AML-193 (cell line): ENCODE measurements at regions not wholly inside any gene's neighbourhood (a gene's known extent, or its start where the extent isn't known, plus 50 kb on each side); places are given as distances from the start of the nearest gene placed in this dataset.
"Not testable (repeated sequence)": the region's sequence is repeated elsewhere in the genome, so short reads cannot be mapped to it uniquely, and the experiment has no call there.

ENCODE experiments used
- DNase-seq, 2 experiments: peaks; one replicate each; lab custom pipeline; 2025; lab: John Stamatoyannopoulos, UW

DNA sequence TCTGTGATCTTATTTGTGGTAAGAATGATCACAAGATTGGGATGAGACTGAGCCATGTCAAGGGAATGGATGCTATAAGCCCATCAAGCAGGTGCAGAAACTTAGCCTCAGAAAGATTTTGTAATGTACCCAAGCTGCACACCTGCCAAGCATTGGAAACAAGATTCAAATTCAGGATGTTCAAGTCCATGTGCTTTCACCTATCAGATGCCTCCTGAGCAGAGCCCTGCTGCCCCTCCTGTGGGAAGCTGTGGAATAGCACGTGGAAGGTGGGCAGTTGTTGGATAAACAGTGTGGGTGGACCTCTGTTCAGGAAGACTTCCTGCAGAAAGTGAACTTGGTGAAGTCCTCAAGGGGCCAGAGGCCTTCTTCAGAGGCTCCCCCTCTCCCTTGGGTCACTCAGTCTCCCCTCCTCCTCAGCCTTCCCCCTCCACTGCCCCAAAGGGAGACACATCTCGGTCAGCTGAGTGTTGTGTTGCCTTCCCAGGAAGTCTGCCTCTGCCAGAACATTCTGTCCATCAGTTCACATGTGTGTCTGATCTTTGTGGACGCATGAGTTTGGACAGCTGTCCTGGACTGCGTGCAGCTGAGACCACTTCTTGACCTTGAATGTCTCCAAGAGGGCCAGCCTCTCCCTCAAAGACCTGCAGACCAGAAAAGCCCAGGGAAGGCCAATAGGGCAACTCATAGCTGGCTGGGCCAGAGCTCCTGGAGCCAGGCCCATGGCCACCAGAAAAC lies 186.1 kb downstream of the INHBB start:
- no peak for DNase-seq

DNA sequence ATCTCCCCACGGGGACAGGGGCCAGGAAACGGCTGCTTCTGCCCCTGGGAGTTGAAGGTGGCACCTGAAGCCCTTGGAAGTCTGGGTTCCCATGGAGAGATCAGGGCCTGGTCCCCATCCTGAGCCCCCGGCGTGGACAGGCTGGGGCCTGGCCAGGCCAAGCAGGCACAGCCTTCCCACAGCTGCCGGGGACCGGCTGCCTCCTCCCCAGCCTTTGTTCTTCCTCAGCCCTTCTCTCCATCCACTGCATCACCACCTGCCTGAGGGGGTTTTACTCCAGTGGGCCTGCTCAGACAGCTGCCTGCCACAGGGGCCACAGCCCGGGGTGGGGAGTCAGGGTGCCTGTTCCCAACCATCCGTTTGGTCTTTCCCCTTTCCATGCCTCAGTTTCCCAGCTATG lies 187.7 kb downstream of the INHBB start:
- DNase-seq, result no peak

DNA sequence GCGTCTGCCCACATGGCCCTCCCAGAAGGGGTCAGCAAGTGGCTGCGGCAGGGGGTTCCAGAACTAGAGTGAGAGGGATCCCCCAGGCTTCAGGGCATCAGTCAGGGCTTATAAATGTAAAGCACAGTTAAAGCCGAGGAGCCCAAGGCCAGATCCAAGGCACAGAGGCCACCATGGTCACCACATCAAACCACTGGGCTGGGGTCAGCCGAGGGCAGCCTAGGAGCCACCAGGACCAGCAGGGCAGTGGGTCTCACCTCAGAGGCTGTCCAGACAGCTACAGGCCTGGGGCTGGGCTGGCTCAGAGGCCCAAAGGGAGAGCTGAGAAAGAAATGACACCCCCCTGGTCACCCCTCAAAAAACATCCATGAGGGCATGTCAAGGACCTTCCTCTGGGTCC lies 188.5 kb downstream of the INHBB start:
- DNase-seq, result no peak

DNA sequence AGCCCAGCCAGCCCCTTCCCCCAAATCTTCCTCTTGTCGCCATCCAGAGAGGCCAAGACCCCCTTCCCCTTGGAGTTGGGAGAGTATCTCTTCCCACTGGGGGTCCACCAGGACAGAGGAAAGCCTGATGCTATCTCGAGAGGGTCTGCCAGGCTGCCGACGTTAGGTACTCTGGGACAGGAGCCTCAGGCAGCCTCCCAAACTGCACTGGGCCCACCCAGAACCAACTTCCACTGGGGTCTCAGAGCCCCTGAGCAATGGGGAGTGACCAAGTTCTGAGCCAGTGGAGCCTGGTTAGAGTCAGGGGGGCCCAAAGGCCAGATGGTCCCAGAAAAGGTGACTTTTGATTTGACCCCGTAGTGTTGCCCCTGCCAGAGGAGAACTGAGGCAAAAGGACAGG lies 189.1 kb downstream of the INHBB start:
- DNase-seq, result no peak

DNA sequence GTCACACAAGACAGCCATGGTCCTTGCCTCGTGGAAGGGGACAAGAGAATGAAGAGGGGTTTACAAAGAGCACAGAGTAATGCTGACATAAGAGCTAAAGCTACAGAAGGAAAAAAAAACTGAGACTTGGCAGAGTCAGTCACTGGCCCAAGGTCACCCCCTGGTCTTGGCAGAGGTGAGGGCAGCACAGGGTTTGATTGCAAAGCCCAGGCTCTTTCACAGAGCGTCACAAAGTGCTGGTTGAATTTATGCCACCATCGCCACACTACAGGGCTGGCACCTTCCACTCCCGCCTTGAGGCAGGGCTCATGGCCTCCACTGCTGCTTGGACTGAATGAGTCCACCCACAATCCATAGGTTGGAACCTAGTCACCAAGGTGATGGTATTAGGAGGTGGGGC lies 190.2 kb downstream of the INHBB start:
- DNase-seq, result no peak

DNA sequence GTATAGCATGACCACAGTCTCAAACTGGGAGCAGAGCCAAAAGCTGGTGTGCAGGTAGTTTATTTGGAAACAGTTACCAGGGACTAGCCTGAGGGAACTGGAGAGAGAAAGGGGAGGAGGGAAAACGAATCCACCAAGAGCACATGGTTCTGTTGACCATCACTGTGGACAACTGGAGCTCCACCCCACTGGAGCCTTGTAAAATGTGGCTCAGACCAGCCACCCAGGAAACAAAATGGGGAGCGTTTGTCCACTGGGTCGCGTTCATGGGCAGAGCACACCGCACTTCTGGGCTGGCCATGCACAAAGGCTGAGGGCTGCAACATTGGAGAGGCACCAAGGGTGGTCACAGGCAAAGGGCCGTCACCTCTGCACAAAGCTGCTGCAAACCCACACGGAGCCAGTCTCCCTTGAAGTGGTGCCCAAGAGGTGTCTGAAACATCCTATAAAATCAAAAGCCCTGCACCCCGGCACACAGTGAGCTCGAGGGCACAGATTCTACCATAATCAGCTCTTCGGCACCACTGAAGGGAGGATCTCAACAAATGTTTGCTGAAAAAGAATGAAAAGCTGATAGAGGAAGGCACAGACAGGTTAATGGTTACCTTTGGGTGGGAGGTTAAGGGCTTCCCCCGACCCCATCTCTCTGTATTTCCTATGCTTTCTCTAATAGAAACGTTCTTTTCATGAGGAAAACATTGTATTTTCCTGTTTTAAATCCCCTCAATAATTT lies 192.9 kb downstream of the INHBB start:
- DNase-seq, result no peak

DNA sequence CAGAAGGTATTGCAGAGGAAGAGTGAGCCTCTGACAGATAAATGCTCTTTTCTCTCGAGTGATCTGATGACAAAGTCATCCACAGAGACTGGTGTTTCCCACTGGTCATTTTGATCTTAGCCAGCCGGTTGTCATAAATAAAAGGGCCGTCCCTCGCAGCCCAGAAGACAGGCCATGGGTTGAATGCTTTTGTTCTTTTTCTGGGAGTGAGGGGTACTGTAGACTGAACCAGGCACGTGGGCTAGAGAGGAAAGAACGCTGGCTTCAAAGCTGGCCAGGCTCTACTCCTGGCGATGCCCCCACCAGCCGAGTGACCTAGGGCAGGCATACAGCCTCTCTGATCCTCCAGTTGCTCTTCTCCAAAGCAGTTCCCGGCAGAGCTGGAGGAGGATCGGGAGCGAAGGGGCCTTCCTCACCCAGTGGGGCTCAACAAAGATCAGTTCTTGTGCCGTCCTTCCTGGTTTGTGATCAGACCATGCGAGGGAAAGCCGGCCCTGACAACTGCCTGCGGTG lies 193.5 kb downstream of the INHBB start:
- DNase-seq, result no peak

DNA sequence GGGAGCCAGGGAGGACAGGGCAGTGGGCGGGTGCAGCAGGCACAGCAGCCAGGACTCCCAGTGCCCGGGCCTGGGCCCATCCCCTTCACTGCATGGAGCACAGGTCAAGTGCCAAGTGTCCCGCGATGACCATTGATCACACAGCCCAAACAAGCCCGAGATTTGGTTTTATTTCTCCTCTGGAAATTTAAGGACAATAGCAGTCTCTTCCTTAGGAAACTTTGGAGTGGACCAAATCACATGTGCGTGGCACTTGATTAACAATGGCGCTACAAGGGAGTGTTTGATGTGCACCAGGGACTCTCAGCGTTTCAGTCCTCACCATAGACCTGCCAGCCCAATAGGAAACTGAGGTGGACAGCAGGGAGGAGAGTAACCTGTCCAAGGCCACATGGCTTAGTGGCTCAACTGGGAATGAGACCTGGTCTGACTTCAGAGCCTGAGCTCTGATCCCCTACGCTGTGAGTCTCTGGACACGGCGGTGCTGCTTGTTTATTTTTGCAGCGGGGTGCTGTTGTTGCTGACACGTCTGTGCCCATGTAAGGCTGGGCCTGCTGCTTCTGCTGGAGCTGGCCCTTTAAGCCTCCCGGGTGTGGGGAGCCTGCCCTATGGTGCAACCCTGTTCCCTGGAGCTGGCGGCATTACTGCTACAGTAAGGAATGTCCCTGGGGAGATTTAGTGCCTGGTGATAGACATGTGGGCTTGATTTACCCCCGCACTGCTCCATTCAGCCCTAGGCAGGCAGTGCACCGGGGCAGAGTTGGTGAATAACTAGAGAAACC lies 194.2 kb downstream of the INHBB start:
- no peak for DNase-seq

DNA sequence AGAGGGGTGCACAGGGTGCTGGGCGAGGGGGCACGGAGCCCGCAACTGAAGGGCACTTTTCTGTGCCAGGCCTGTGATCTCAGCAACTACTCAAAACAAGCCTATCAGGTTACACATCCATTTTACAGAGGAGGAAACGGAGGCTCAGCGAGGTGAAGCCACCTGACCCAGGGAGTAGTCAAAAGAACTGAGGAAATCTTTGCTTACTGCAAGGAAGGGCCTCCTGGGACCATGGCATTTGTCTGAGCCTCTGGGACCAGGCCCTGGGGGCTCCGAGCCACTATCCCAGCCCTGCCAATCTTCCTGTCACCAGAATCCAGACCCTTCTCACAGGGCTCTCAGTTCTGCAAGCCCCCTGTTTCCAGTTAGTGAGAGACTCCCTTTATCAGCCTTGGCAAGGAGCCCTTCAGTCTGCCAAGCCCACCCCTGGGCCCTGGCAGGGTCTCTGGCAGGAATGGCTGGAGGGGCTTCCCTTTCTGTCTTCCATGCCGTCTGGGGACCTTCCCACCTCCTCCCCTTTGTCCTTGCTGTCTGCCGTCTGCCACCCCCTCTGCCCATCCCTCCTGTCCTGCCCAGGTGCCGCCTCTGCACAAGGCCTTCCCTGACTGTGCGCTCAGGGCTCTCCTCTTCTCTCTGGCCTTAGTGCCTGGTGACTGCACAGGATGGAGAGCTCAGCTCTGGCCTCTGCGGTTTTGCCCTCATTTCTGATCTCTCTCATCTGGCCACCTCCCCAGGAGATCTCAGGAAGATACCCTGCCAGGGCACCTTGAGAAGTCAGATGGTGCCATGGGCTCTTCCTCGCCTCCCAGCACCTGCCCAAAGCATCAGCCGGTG lies 194.7 kb upstream of the GLI2 start:
- DNase-seq, result no peak

DNA sequence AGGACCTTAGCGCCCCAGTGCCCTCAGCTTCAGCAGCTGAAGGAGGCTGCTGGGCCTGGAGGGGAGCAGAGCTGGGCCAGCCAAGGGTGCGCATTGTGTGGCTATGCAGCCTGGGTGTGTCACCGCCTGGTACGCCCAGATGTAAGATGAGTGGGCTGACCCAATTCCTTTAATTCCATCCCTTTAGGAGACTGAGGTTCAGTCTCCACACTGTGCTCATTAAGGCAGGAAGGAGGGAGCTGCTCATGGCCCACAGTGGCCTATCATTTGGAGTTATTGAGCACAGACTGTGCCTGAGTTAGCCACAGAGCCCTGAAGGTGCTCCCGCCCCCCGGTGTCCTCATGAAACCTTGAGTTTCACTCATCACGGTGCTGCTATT lies 194.1 kb upstream of the GLI2 start:
- DNase-seq, result no peak

DNA sequence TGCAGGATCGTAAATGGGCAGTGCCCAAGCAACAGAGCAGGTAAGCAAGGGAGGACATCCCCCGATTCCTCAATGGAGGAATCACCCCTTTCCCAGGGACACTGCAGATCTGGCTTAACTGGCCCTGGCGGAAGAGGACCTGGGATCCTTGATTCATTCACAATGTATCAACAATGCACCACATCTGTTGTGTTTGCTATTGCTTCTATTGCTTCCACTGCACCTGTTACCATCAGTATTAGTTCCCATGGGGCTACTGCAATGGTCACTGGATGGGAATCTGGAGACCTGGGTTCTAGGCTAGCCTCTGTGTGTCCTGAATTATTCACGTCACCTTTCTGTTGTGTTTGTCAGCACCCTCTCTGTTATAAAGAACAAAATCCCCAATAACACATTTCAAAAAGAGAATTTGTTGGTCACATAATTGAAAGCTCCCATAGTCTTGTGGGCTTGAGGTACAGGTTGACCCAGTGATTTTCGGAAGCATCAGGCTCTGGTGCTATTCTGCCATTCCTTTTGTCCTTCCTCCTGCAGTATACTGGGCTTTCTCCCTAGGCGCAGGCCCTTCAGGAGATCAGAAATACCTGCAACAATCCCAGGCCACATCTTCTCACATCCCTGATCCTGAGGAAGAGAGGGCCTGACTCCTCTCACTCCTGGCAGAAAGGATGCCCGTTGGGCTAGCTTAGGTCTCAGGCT lies 193.5 kb upstream of the GLI2 start:
- DNase-seq, result no peak

DNA sequence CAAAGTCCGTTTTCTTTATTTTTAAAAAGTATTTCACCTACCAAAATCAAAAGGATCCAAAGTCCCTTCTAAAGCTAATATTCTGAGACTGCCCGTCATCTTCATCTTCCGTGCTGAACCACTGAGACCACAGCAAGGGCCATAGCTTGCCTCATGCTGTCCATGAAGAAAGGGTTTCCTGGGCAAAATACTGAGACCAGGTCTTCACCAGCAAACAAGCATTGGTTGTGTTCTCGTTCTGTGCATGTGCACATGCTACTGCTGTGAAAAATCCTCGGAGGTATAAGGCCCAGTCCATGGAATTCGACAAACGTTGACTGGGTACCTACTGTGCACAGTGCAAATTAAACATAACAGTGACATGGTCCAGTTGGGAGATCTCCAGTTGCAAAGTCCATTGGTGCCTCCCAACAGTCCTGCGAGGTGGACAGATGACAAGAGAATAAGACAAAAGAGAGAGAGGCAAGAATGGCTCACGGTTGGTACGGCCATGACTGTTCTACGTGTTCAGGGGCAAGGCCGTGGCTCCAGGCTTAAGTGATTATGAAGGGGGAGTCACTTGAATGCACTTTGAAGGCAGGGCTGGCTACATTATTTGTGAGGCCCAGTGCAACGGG lies 192.6 kb upstream of the GLI2 start:
- DNase-seq, result no peak

DNA sequence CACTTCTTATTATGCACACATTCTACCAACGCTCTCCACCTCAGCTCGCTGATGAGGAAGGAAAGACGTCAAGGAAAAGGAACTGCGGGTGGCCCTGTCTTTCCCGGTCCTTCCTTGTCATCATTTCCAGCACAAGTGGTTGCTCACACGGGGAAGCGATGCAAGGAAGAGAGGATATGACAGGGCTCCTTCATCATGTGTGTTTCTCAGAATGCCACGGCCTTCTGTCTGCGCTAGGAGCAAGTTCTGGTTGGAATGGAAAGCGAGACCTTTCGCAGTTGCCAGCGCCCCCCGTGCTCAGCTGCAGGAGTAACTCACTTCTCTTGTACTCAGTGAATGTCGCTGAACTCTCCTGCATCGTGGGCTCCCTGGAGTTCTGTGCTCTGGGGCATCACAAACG lies 191.8 kb upstream of the GLI2 start:
- DNase-seq, result no peak

DNA sequence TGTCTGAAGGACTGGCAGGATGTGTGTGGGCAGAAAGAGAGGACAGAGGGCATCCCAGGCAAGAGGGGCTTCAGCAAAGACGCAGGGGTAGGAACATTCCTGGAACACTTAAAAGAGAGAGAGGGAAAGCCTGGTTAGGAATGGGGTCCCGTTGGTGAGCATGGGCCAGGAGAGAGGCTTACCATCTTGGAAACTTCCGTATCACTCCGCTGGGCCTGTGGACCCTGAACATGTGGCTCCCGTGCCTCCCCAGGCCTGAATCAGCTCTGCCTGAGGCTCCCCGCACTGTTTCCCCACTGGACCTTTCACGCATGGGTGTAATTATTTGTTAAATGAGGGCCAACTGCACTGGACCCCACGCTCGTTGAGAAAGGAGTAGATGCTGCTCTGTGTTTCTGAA lies 191.1 kb upstream of the GLI2 start:
- no peak for DNase-seq

DNA sequence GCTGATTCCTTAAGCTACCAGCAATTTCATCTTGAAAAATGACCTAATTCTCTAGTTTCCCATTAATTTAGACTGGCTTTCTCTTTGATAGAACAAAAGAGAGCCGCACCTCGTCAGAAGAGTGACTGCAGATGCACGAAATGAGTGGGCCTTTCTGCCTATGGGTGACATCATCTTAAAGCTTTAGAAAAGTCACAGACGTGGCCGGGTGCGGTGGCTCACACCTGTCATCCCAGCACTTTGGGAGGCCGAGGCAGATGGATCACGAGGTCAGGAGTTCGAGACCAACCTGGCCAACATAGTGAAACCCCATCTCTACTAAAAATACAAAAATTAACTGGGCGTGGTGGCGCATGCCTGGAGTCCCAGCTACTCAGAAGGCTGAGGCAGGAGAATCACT lies 190.7 kb upstream of the GLI2 start:
- DNase-seq, result not testable (repeated sequence)

DNA sequence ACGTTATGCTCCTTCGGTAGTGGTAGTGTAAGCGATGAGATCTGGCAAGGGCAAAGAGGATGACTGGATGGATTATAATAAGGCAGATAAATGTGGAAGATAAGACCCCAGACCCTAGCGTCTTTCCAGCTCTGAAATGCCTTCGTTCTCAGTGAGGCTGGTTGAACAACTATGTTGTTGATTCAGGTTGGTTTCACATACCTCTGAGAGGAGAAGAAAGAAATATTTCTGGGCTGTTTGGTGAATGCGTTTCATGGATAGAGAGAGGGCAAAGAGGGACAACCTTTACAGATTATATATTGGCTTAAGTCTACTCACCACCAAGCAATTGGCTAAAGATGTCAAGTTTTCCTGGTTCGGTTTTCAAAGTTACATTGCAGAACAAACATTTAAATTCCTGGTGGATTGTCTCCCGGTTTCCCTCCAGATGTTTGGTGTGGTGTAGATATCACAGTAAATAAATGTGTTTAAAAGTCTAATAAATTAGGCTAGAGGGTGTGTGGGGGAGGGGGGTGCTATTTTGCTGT lies 190.1 kb upstream of the GLI2 start:
- no peak for DNase-seq

DNA sequence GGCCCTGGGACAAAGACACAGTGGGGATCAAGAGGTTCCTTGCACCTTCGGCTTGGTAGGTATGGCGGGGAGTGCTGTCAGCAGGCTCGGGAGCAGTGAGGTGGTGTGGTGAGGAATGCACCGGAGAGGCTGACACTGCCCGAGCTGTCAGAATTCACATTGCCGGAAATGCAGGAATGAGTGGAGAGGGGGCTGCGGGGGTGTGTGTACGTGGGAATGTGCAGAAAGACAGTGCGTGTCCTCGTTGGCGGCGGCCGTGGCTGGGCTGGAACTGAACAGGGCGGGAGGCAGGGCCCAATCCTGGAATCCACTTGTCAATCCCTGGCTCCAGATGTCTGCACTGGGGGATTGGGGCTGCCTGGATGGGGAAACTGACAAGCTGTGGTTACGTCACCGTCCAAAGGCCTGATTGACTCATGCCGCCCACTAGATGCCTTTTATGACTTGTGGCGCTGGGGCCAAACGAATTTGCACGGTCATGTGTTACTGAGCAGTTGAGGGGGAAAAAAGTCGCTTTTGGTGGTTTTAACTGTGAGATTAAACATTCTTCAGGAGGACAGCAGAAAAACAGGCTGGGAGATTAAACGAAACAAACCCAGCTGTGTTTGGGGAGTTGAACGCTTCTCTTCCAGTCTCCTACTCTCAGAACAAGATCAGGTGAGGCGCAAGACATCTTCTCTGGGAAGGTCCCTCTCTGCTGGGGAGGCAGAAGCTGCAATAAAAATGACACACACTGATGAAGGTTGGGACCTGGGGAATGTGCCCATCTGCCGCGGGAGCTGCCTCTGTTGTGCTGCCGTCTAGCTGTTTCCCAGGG lies 189.4 kb upstream of the GLI2 start:
- DNase-seq, result no peak

DNA sequence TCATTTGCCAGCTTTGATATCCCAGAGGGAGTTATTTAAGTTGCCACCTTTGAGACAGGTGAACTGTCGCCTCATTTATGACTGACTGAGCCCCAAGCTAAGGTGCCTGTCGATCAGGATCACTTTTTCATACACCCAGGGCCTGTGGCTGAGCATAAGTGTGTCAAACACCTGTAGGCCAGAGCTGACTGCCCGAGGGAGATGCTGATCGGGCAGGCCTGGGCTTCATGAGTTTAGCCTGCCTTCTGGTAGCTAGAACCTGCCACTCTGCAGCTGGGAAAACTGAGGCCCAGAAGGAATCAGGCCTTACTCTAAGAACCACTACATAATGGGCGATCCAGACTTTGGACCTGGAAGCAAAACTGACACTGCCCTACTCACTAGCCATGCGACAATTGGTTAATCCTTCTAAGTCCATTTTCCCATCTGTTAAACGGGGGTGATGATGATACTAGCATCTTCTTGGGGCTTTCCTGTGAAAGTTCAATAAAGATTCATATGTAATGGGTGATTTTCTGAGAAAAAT lies 188.7 kb upstream of the GLI2 start:
- no peak for DNase-seq

DNA sequence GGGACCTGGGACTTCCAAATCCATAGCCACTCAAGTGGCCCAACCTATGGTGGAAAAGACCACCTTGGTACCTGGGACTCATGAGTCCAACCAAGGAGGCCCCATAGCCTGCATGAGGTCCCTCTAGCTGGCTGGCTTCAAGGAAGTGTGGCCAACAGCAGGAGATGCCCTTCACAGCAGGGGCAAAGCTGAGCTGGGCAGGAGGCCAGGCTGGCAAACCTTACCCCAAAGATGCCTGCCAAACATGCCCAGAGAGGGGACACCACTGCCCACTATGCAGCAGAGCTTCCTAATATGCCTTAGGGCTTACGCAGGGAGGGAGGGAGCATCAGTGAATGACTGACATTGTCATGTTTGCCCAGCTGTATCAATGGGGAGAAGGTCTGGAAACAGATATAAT lies 188.0 kb upstream of the GLI2 start:
- no peak for DNase-seq
